ENCODE measurements at regions not wholly inside any gene's neighbourhood (a gene's known extent, or its start where the extent isn't known, plus 50 kb on each side); places are given as distances from the start of the nearest gene placed in this dataset.

DNA sequence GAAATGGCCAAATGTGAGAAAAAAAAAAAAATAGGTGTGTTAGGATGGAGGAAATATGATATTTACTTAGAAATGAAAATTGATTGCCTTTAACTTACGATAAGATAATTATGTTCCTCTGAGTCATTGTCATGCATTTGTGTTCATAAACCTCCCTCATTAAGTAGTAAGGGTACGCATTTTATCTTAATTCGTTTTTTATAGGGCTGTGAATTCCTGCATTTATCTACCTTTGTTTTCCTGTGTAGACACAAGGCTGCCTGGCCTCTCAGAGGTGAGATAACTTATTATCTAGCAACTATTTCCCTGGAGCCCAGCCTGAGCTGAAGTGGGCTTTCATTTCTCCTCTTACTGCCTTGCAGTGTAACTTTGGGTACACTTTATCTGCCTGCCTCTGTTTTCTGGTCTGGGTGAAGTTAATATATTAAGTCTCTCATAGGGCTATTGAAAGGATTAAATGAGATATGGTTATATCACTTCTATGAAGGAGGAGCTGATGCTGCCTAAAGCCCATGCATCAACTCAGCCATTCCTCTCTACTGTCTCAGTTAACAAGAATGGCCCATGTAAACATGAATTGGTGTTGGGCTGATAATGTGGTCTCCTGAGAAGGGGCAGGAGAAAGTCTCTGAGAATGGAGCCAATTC, 103.8 kb upstream of the KLF4 start:
- TF ChIP-seq, protein P1, sequence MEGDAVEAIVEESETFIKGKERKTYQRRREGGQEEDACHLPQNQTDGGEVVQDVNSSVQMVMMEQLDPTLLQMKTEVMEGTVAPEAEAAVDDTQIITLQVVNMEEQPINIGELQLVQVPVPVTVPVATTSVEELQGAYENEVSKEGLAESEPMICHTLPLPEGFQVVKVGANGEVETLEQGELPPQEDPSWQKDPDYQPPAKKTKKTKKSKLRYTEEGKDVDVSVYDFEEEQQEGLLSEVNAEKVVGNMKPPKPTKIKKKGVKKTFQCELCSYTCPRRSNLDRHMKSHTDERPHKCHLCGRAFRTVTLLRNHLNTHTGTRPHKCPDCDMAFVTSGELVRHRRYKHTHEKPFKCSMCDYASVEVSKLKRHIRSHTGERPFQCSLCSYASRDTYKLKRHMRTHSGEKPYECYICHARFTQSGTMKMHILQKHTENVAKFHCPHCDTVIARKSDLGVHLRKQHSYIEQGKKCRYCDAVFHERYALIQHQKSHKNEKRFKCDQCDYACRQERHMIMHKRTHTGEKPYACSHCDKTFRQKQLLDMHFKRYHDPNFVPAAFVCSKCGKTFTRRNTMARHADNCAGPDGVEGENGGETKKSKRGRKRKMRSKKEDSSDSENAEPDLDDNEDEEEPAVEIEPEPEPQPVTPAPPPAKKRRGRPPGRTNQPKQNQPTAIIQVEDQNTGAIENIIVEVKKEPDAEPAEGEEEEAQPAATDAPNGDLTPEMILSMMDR (IDR thresholded peaks at IDR 0.05) = no peak
- TF ChIP-seq POLR2A (IDR thresholded peaks at IDR 0.05) = no peak
